Duodenal mucosa (tissue), 2 donors: ENCODE measurements at regions not wholly inside any gene's neighbourhood (a gene's known extent, or its start where the extent isn't known, plus 50 kb on each side); places are given as distances from the start of the nearest gene placed in this dataset.

Source experiments
- H3K27ac ChIP-seq: one replicate; pipeline ENCODE4 v1.7.0; 2013; ENCODE audit warnings: low read depth, low read length
- H3K27me3 ChIP-seq, 2 donors: one replicate each; pipeline ENCODE4 v1.7.0; 2013; ENCODE audit warnings: low read length in 2 of 2, control low read depth in 1 of 2; ENCODE audit not compliant: insufficient read depth in 2 of 2, control insufficient read depth in 1 of 2
- H3K36me3 ChIP-seq, 2 donors: one replicate each; pipeline ENCODE4 v1.7.0; 2013; ENCODE audit warnings: low read length in 2 of 2, control low read depth in 1 of 2; ENCODE audit not compliant: insufficient read depth in 2 of 2, control insufficient read depth in 1 of 2
- H3K4me1 ChIP-seq, 2 donors: one replicate each; pipeline ENCODE4 v1.7.0; 2013; ENCODE audit warnings: low read length in 2 of 2, control low read depth in 1 of 2; ENCODE audit not compliant: insufficient read depth in 2 of 2, control insufficient read depth in 1 of 2
- H3K4me3 ChIP-seq, 2 donors: one replicate each; pipeline ENCODE4 v1.7.0; 2013; ENCODE audit warnings: low read length in 2 of 2, low read depth in 1 of 2
- H3K9ac ChIP-seq, 2 donors: one replicate each; pipeline ENCODE4 v1.7.0; 2013; ENCODE audit warnings: low read length in 2 of 2, low read depth in 1 of 2
- H3K9me3 ChIP-seq, 2 donors: one replicate each; pipeline ENCODE4 v1.7.0; 2013; ENCODE audit warnings: low read length in 2 of 2, control low read depth in 1 of 2; ENCODE audit not compliant: control insufficient read depth in 1 of 2

GRCh38 chr2:23093513-23093912, 291.5 kb upstream of the KLHL29 start:
- Histone ChIP-seq H3K9me3 (no peaks in the 10 kb centered on the region), H3K4me1 (no peaks in the 10 kb centered on the region), H3K9ac (no peak overlapping the region), H3K27me3 (no peaks in the 10 kb centered on the region), H3K27ac (no peak overlapping the region), H3K4me3 (no peak overlapping the region), H3K36me3 (no peaks in the 10 kb centered on the region)

GRCh38 chr2:23096906-23097602, 287.9 kb upstream of the KLHL29 start:
- Histone ChIP-seq H3K27ac (no peak overlapping the region), H3K36me3 (no peaks in the 10 kb centered on the region), H3K27me3 (no peaks in the 10 kb centered on the region), H3K4me1 (no peaks in the 10 kb centered on the region), H3K9ac (no peak overlapping the region), H3K9me3 (no peaks in the 10 kb centered on the region), H3K4me3 (no peak overlapping the region)

- Histone ChIP-seq H3K4me1 (no peaks in the 10 kb centered on the region), H3K9ac (no peak overlapping the region), H3K4me3 (no peak overlapping the region), H3K36me3 (no peaks in the 10 kb centered on the region), H3K27me3 (no peaks in the 10 kb centered on the region), H3K9me3 (no peaks in the 10 kb centered on the region), H3K27ac (no peak overlapping the region)
These were observed 284.6 kb upstream of the KLHL29 start for GRCh38 chr2:23100406-23100805.

- no peaks in the 10 kb centered on the region for H3K27me3 ChIP-seq
- no peaks in the 10 kb centered on the region for H3K4me1 ChIP-seq
- H3K27ac ChIP-seq = no peak overlapping the region
- no peaks in the 10 kb centered on the region for H3K36me3 ChIP-seq
- no peaks in the 10 kb centered on the region for H3K9me3 ChIP-seq
- H3K4me3 ChIP-seq = no peak overlapping the region
- H3K9ac ChIP-seq = no peak overlapping the region
These were observed 278.7 kb upstream of the KLHL29 start for GRCh38 chr2:23106242-23106785.

- H3K4me3 ChIP-seq = no peak overlapping the region
- H3K27me3 ChIP-seq = no peaks in the 10 kb centered on the region
- H3K4me1 ChIP-seq = no peaks in the 10 kb centered on the region
- H3K9ac ChIP-seq = no peak overlapping the region
- H3K9me3 ChIP-seq = no peaks in the 10 kb centered on the region
- H3K27ac ChIP-seq = no peak overlapping the region
- H3K36me3 ChIP-seq = no peaks in the 10 kb centered on the region
These were observed 277.5 kb upstream of the KLHL29 start for GRCh38 chr2:23107327-23107941.

GRCh38 chr2:23111263-23111662, 273.7 kb upstream of the KLHL29 start:
- no peaks in the 10 kb centered on the region for H3K27me3 ChIP-seq
- no peak overlapping the region for H3K27ac ChIP-seq
- no peak overlapping the region for H3K9ac ChIP-seq
- H3K36me3 ChIP-seq = no peaks in the 10 kb centered on the region
- H3K4me3 ChIP-seq = no peak overlapping the region
- H3K4me1 ChIP-seq = no peaks in the 10 kb centered on the region
- H3K9me3 ChIP-seq = no peaks in the 10 kb centered on the region

GRCh38 chr2:23112517-23112916, 272.5 kb upstream of the KLHL29 start:
- Histone ChIP-seq H3K4me1 (no peaks in the 10 kb centered on the region), H3K27ac (no peak overlapping the region), H3K9ac (no peak overlapping the region), H3K36me3 (no peaks in the 10 kb centered on the region), H3K9me3 (no peaks in the 10 kb centered on the region), H3K4me3 (no peak overlapping the region), H3K27me3 (no peaks in the 10 kb centered on the region)

GRCh38 chr2:23114299-23114698, 270.7 kb upstream of the KLHL29 start:
- Histone ChIP-seq H3K27me3 (no peaks in the 10 kb centered on the region), H3K4me1 (peaks cover 3 to 12% of the 10 kb centered on the region in 2 donors), H3K9me3 (no peaks in the 10 kb centered on the region), H3K27ac (no peak overlapping the region), H3K36me3 (no peaks in the 10 kb centered on the region), H3K4me3 (no peak overlapping the region), H3K9ac (no peak overlapping the region)

- Histone ChIP-seq H3K9me3 (no peaks in the 10 kb centered on the region), H3K9ac (no peak overlapping the region), H3K27ac (no peak overlapping the region), H3K4me1 (peaks cover 23 to 30% of the 10 kb centered on the region in 2 donors), H3K36me3 (no peaks in the 10 kb centered on the region), H3K4me3 (no peak overlapping the region), H3K27me3 (no peaks in the 10 kb centered on the region)
These were observed 266.7 kb upstream of the KLHL29 start for GRCh38 chr2:23118313-23118712.

GRCh38 chr2:23118894-23119293, 266.1 kb upstream of the KLHL29 start:
- H3K9ac ChIP-seq = no peak overlapping the region
- no peaks in the 10 kb centered on the region for H3K36me3 ChIP-seq
- no peaks in the 10 kb centered on the region for H3K27me3 ChIP-seq
- H3K9me3 ChIP-seq = no peaks in the 10 kb centered on the region
- H3K27ac ChIP-seq = no peak overlapping the region
- no peak overlapping the region for H3K4me3 ChIP-seq
- H3K4me1 ChIP-seq = peaks cover 23 to 30% of the 10 kb centered on the region in 2 donors
